GM23338 (cell line): ENCODE measurements at regions not wholly inside any gene's neighbourhood (a gene's known extent, or its start where the extent isn't known, plus 50 kb on each side); places are given as distances from the start of the nearest gene placed in this dataset.

ENCODE experiments used
- ATAC-seq: fragments of 200-7000 bp; cut with Tn5 transposase; 3 replicates; pipeline ENCODE4 v1.9.1; 2020
- DNase-seq: peaks from one replicate; pipeline ENCODE4 v3.0.0-alpha.2; 2015; ENCODE audit warnings: low spot score
- H2AFZ ChIP-seq: fragments of 200-600 bp; sonication (generic); 2 replicates; pipeline ENCODE4 v1.8.0; 2016; ENCODE audit warnings: antibody characterized with exemption, mild to moderate bottlenecking, moderate library complexity
- H3F3A ChIP-seq: fragments of 200-600 bp; sonication (generic); replicated peaks from 2 replicates; pipeline ENCODE4 v1.8.0; 2017; ENCODE audit warnings: antibody characterized with exemption, mixed run types, low read depth
- H3K27ac ChIP-seq: fragments of 200-600 bp; sonication (generic); 2 replicates; pipeline ENCODE4 v1.6.1; 2016; ENCODE audit warnings: low read depth
- H3K27me3 ChIP-seq: fragments of 200-600 bp; sonication (generic); 2 replicates; pipeline ENCODE4 v1.8.0; 2016; ENCODE audit warnings: mild to moderate bottlenecking, mixed run types, moderate library complexity; ENCODE audit not compliant: insufficient read depth
- H3K36me3 ChIP-seq: fragments of 200-600 bp; sonication (generic); 2 replicates; pipeline ENCODE4 v1.8.0; 2016; ENCODE audit warnings: mild to moderate bottlenecking; ENCODE audit not compliant: insufficient read depth
- H3K4me1 ChIP-seq: fragments of 200-600 bp; sonication (generic); 2 replicates; pipeline ENCODE4 v1.8.0; 2016; ENCODE audit warnings: mild to moderate bottlenecking, moderate library complexity; ENCODE audit not compliant: insufficient read depth
- H3K4me2 ChIP-seq: fragments of 200-600 bp; sonication (generic); 2 replicates; pipeline ENCODE4 v1.7.1; 2017; ENCODE audit warnings: mixed run types
- H3K4me3 ChIP-seq: fragments of 200-600 bp; sonication (generic); 2 replicates; pipeline ENCODE4 v1.6.1; 2016; ENCODE audit warnings: mixed run types
- H3K79me2 ChIP-seq: fragments of 200-600 bp; sonication (generic); replicated peaks from 2 replicates; pipeline ENCODE4 v1.8.0; 2017; ENCODE audit warnings: mild to moderate bottlenecking; ENCODE audit not compliant: insufficient read depth
- H3K9me2 ChIP-seq: fragments of 200-600 bp; sonication (generic); 2 replicates; pipeline ENCODE4 v1.8.0; 2017; ENCODE audit not compliant: insufficient read depth
- H4K20me1 ChIP-seq: fragments of 200-600 bp; sonication (generic); replicated peaks from 2 replicates; pipeline ENCODE4 v1.8.0; 2017; ENCODE audit warnings: mild to moderate bottlenecking; ENCODE audit not compliant: insufficient read depth
- H3K27ac Mint-ChIP-seq: 2 replicates; pipeline ENCODE4 v1.8.0; 2020; ENCODE audit warnings: inconsistent platforms, mild to moderate bottlenecking, moderate library complexity, mixed read lengths
- H3K27me3 Mint-ChIP-seq: 3 replicates; pipeline ENCODE4 v1.8.0; 2022; ENCODE audit warnings: low read depth, mild to moderate bottlenecking, moderate library complexity, mixed read lengths, inconsistent platforms; ENCODE audit not compliant: insufficient read depth, poor library complexity
- H3K36me3 Mint-ChIP-seq: 3 replicates; pipeline ENCODE4 v1.8.0; 2021; ENCODE audit warnings: low read depth, mild to moderate bottlenecking, inconsistent platforms, moderate library complexity, mixed read lengths
- H3K4me1 Mint-ChIP-seq: 3 replicates; pipeline ENCODE4 v1.8.0; 2020; ENCODE audit warnings: mild to moderate bottlenecking, inconsistent platforms, mixed read lengths
- H3K4me3 Mint-ChIP-seq: 3 replicates; pipeline ENCODE4 v1.8.0; 2021; ENCODE audit warnings: moderate library complexity, mild to moderate bottlenecking, inconsistent platforms, mixed read lengths
- H3K9me3 Mint-ChIP-seq: 3 replicates; pipeline ENCODE4 v1.8.0; 2020; ENCODE audit warnings: moderate library complexity, mild to moderate bottlenecking, inconsistent platforms, mixed read lengths
- CREB1 ChIP-seq: fragments of 250-450 bp; sonication (Bioruptor Pico); IDR thresholded peaks from 2 replicates; pipeline ENCODE4 v1.5.0; 2020; ENCODE audit warnings: low read depth, mild to moderate bottlenecking, moderate library complexity
- CTCF ChIP-seq, 2 experiments: fragments of 200-600 bp in 1 of 2; sonication (generic) in 1 of 2; conservative IDR thresholded peaks; 2 replicates each; pipeline versions ENCODE4 v1.5.1 to v1.6.1; 2016 to 2017; ENCODE audit warnings: antibody characterized with exemption in 2 of 2, low read depth in 2 of 2, mild to moderate bottlenecking in 2 of 2, moderate library complexity in 1 of 2
- JUNB ChIP-seq: IDR thresholded peaks from one replicate; pipeline ENCODE4 v1.6.1; 2016; ENCODE audit warnings: antibody characterized with exemption; ENCODE audit not compliant: unreplicated experiment
- POLR2AphosphoS5 ChIP-seq: IDR thresholded peaks from 2 replicates; pipeline ENCODE4 v1.6.1; 2016; ENCODE audit warnings: antibody characterized with exemption, low read depth
- REST ChIP-seq: IDR thresholded peaks from one replicate; pipeline ENCODE4 v1.6.1; 2018; ENCODE audit warnings: antibody characterized with exemption; ENCODE audit not compliant: unreplicated experiment
- STAT1 ChIP-seq: IDR thresholded peaks from one replicate; pipeline ENCODE4 v1.6.1; 2016; ENCODE audit warnings: antibody characterized with exemption; ENCODE audit not compliant: unreplicated experiment
- ZNF331 ChIP-seq: fragments of 250-450 bp; sonication (Bioruptor Pico); IDR thresholded peaks from 2 replicates; pipeline ENCODE4 v1.5.0; 2020; ENCODE audit warnings: low read depth, mild to moderate bottlenecking, moderate library complexity

GRCh38 chr15:69853544-69853951, 244.2 kb downstream of the TLE3 start:
- Histone ChIP-seq H3K4me1 (no peaks in the 10 kb centered on the region; the same call in 1 of the 2 replicates), H3K79me2 (no peaks in the 10 kb centered on the region), H3K27me3 (no peaks in the 10 kb centered on the region), H3K27ac (no peak overlapping the region), H3K36me3 (no peaks in the 10 kb centered on the region), H3K4me3 (no peak overlapping the region), H3F3A (no peaks in the 10 kb centered on the region), H3K9me2 (no peaks in the 10 kb centered on the region), H2AFZ (no peak overlapping the region), H3K4me2 (no peak overlapping the region), H4K20me1 (no peaks in the 10 kb centered on the region)
- ATAC-seq (peak; percentile 32; the same call in 1 of the 3 replicates), DNase-seq (no peak)
- TF ChIP-seq ZNF331 (CRISPR knock-in tag), result no peak
- Mint-ChIP-seq H3K9me3 (no peaks in the 10 kb centered on the region), H3K4me3 (no peak overlapping the region), H3K27ac (no peak overlapping the region), H3K27me3 (peaks cover 15% of the 10 kb centered on the region), H3K4me1 (peaks cover 22% of the 10 kb centered on the region), H3K36me3 (no peaks in the 10 kb centered on the region)

GRCh38 chr15:69854001-69854400, 243.7 kb downstream of the TLE3 start:
- H3K4me3 ChIP-seq, result no peak overlapping the region
- no peaks in the 10 kb centered on the region for H3K36me3 Mint-ChIP-seq
- H3K27me3 ChIP-seq, result no peaks in the 10 kb centered on the region
- H3K36me3 ChIP-seq, result no peaks in the 10 kb centered on the region
- H3K27ac Mint-ChIP-seq, result no peak overlapping the region
- peaks cover 15% of the 10 kb centered on the region for H3K27me3 Mint-ChIP-seq
- no peaks in the 10 kb centered on the region for H3K9me2 ChIP-seq
- no peaks in the 10 kb centered on the region for H3F3A ChIP-seq
- H2AFZ ChIP-seq, result no peak overlapping the region
- DNase-seq (no peak), ATAC-seq (no peak)
- H3K27ac ChIP-seq, result no peak overlapping the region
- H4K20me1 ChIP-seq, result no peaks in the 10 kb centered on the region
- TF ChIP-seq ZNF331 (CRISPR knock-in tag), result no peak
- no peak for TF ChIP-seq POLR2AphosphoS5
- no peaks in the 10 kb centered on the region; the same call in 1 of the 2 replicates for H3K4me1 ChIP-seq
- no peak overlapping the region for H3K4me3 Mint-ChIP-seq
- H3K9me3 Mint-ChIP-seq, result no peaks in the 10 kb centered on the region
- H3K4me1 Mint-ChIP-seq, result peaks cover 22% of the 10 kb centered on the region
- no peak overlapping the region for H3K4me2 ChIP-seq
- no peaks in the 10 kb centered on the region for H3K79me2 ChIP-seq

- H3K27ac ChIP-seq, result no peak overlapping the region
- H3K4me3 Mint-ChIP-seq, result no peak overlapping the region
- H4K20me1 ChIP-seq, result no peaks in the 10 kb centered on the region
- H3F3A ChIP-seq, result no peaks in the 10 kb centered on the region
- no peaks in the 10 kb centered on the region for H3K79me2 ChIP-seq
- no peaks in the 10 kb centered on the region for H3K27me3 ChIP-seq
- H3K9me2 ChIP-seq, result no peaks in the 10 kb centered on the region
- no peaks in the 10 kb centered on the region for H3K9me3 Mint-ChIP-seq
- H3K4me2 ChIP-seq, result no peak overlapping the region
- H2AFZ ChIP-seq, result no peak overlapping the region; the same call in 1 of the 2 replicates
- no peak overlapping the region for H3K4me3 ChIP-seq
- H3K36me3 ChIP-seq, result no peaks in the 10 kb centered on the region
- peaks cover 15% of the 10 kb centered on the region for H3K27me3 Mint-ChIP-seq
- H3K4me1 ChIP-seq, result no peaks in the 10 kb centered on the region; the same call in 1 of the 2 replicates
- peaks cover 22% of the 10 kb centered on the region for H3K4me1 Mint-ChIP-seq
- ATAC-seq (no peak), DNase-seq (peak; percentile 7)
- no peaks in the 10 kb centered on the region for H3K36me3 Mint-ChIP-seq
- TF ChIP-seq CTCF (conservative IDR thresholded peaks at IDR 0.05; ENCODE audit: low read depth in 2 of 2) (no peak), STAT1 (no peak), JUNB (no peak), REST (no peak), CREB1 (CRISPR knock-in tag) (no peak)
- peak overlapping the region; percentile 48; the same call in 1 of the 2 replicates for H3K27ac Mint-ChIP-seq
These were observed 243.1 kb downstream of the TLE3 start for GRCh38 chr15:69854521-69855181.
